SHP77 (cell line): ENCODE measurements at regions not wholly inside any gene's neighbourhood (a gene's known extent, or its start where the extent isn't known, plus 50 kb on each side); places are given as distances from the start of the nearest gene placed in this dataset.

Experiments used
- DNase-seq, 2 experiments: peaks; one replicate each; lab custom pipeline; 2025; lab: John Stamatoyannopoulos, UW

- DNase-seq = peak in 1 of 2 experiments; percentile 19
Observed at GRCh38 chr21:45592208-45592619, 50.0 kb upstream of the SLC19A1 start.

DNA sequence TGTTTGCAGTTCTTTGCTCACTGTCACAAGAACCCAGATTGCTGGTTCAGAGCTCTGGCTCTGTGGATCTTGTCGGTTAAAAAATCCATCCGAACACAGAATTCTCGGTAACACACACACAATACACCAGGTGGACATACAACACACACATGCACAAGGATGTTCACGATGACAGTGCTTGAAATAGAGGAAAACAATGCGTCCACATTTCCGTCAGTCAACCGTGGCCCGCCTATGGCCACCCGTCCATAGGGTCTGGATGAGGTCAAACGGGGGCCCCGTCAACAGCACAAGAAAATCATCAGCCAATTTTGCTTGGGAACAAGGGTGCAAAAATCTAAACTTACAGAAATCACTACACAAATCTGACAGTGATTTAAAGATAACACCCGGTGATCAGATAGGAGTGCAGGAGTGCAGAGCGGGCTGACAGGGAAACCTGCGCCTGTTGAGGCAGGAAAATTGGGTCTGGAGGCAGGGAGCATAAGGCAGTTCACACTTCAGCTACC lies 50.4 kb upstream of the SLC19A1 start:
- DNase-seq = no peak

DNA sequence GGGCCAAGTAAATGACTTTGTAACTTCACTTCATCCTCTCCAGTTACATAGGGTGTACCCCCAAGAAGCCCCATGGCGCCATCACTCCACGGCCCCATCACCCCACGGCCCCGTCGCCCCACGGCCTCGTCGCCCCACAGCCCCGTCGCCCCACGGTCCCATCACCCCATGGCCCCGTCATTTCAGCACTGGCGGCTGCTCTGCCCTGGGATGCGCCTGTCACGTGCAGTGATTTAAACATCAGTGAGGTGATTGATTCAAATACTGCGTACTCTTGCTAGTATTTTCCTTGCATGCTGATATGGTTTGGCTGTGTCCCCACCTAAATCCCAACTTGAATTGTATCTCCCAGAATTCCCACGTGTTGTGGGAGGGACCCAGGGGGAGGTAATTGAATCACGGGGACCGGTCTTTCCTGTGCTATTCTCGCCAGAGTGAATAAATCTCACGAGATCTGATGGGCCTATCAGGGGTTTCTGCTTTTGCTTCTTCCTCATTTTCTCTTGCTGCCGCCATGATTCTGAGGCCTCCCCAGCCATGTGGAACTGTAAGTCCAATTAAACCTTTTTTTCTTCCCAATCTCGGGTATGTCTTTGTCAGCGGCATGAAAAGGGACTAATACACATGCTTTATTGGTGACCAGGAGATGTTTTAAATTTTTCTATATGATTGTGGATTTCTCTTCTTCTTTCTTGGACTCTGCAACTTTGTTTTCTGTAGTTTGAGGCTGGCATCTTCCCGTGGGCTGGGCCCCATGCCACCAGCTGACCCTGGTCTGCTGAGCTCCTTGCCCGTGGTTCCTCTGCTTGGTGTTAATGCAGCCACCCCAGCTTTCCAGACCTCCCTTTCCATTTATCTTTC lies 50.1 kb upstream of the PCBP3 start:
- no peak for DNase-seq
